ENCODE measurements at regions not wholly inside any gene's neighbourhood (a gene's known extent, or its start where the extent isn't known, plus 50 kb on each side); places are given as distances from the start of the nearest gene placed in this dataset.

DNA sequence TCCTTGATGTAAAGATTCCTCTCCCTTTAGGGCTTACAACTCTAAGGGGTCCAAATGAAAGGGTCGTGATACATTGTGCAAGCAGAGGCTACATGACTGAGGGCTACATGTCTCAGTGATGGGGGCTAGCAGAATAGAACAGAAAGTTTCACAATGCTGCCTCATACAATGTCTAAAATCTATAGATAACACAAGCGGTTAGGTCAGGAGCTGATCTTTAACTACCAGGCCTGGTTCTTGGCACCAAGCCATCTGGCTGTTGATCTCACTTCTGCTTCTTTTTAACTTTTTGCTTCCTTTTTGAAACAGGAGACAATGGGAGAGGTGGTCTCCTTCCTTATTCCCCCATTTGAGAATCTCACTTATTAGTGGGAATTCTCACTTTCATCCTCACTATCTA, 710.2 kb downstream of the AMY1C start:
- TF ChIP-seq POLR2AphosphoS5 (IDR thresholded peaks at IDR 0.05; ENCODE audit: insufficient read depth in 1 of 2, low read depth in 1 of 2) (no peak), POLR2A (IDR thresholded peaks at IDR 0.05) (no peak)
